Limb (tissue), 2 donors: ENCODE measurements at regions not wholly inside any gene's neighbourhood (a gene's known extent, or its start where the extent isn't known, plus 50 kb on each side); places are given as distances from the start of the nearest gene placed in this dataset.

Experiments
- DNase-seq, 2 donors: peaks; one replicate each; pipeline ENCODE4 v3.0.0-alpha.2; 2016; ENCODE audit errors: extremely low spot score in 2 of 2

DNA sequence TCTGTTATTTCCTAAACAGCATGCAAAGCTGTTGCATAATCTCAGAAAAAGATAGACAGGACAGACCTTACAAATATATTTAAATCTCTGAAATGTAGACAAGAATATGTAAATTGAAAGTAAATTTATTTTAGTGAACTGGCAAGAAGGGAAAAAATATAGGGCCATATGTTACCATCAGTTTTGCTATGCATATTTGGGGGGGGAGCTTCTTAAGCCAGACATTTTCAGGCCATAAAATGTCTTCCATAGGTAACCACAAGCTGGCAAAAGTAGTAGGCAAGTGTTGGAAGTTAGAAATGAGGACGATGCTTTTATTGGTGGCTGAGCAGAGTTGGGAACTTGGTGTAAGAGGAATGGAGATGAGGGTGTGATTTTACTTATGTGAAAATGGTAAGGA lies 272.0 kb upstream of the CXXC4 start:
- no peak for DNase-seq

DNA sequence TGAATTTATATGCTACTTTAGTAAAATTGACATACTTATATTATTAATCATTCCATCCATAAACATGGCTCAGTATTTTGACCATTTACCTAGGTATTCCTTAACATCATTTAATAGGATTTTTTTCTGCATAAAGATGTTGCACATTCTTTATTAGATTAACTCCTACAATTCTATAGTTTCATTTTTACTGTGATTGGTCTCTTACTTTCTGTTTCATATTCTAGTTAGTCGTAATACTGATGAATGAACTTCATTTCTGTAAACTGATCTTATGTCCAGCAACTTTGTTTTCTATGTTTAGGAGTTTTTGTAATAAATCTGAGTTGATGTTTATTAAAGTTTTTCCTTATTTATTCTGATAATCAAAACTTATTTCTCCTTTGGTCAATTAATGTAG lies 278.2 kb upstream of the CXXC4 start:
- DNase-seq: no peak

DNA sequence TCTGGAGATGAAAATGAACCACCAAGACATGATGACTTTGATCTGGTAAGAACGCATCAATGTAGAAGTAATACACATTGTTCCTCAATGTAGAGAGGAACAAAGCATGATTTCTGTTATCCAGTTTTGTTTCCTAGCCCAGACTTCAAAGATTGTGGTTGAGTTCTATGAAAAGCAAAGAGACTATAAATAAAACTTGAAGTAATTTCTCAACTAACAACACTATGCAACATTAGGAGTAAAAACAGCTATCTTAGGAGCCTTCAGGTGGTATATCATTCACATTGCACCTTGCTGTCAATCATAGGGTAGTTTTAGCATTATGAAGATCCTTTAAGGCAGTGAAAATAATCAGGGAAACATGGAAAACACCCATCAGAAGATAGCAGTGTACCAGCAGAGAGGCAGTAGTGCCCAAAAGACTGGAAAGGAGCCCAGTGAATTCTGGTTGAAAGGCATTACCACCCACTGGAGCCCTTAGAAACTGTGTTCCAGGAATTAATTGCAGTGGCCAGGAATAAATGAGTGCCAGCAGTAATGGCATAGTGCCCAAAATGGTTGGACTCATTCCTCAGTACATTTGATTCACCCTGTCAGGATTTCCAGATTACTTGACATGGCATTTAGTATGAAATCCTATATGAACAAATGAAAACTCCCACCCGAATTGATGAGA lies 300.7 kb upstream of the CXXC4 start:
- no peak for DNase-seq

DNA sequence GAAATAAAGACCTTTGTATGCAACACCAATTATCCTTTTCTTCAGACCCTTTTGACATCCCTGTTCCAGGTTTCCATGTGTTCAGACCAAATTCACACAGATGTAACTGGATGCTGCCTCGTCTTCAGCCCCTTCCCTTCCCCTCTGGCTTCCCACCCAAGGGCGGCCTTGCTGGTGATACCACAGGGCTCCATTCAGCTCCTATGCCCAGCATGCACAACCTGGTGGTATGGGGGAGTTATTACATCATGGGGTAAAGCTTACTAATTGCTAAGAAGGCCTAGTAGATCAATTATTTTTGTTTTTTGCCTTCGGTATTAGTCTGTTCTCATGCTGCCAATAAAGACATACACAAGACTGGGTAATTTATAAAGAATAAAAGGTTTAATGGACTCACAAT lies 317.0 kb upstream of the CXXC4 start:
- no peak for DNase-seq

DNA sequence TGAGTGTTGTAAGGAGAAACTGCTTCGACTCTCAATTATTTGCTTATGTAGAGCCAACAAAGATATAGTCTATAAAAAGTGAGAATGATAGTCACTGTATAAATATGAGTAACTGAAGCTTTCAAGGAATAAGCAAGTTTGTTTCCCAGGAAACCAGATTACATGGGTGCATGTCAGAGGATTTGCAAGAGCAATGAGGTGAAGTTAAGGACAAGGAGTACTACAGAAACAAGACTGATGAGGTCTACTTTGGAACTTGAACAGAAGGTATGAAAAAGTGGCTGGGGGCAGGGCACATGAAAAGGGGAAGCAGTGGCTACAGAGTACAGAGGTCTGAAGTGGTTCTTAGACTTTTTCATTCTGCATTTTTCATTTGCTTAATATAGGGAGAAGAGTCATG lies 321.0 kb upstream of the CXXC4 start:
- no peak for DNase-seq

DNA sequence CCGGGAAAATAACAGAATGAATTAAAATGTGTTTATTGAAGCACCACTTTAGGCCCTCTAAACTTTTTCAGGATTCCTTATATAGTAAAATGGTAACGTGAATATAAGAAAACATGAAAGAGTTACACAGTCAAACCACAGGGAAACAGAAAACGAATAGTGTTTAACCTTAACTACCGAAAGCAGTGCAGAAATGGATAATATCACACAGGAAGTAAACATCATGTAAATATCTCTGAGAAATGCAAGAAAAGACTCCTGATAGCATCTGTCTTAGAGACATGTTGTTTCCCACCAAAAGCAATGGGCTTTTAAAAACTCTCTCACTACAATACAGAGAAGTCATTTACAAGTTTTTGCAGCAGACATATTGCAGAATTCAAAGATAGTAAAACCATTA lies 323.9 kb upstream of the CXXC4 start:
- DNase-seq: no peak

DNA sequence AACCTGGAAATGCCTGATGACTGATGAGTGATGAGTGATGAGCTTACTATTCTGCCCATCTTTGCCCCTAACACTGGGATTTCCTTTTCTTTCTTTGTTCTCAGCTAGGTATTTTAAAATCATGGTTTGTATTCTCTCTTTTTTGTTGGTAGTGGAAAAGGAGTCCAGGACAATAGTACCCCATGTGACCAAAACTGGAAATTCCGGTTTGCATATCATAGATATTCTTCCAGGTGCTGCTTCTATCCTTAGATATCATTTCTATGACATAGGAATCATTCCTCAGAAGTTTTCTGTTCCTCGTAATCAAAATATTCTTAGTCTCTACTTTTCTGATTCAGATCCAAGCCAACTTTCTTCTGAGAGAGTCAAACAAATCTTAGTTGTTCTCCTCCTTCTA lies 320.5 kb upstream of the TET2 start:
- DNase-seq: no peak

DNA sequence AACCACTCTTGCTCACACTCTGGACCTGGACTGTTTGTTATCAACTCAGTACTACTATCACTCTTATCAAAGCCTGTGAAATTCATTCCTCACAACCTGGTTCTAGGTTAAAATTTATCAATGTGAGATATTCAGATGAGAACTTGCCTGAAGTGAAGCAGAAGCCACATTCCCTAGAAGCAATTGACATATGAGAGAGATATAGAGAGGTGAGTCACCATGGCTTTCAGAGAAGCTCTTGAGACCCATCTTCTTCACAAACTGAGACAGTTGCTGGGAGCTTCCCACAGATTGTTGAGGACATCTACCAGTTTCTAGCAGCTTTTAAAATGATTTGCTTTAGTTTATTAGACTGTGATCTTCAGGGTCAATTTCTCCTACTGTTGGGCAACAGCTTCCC lies 316.9 kb upstream of the TET2 start:
- DNase-seq: no peak

DNA sequence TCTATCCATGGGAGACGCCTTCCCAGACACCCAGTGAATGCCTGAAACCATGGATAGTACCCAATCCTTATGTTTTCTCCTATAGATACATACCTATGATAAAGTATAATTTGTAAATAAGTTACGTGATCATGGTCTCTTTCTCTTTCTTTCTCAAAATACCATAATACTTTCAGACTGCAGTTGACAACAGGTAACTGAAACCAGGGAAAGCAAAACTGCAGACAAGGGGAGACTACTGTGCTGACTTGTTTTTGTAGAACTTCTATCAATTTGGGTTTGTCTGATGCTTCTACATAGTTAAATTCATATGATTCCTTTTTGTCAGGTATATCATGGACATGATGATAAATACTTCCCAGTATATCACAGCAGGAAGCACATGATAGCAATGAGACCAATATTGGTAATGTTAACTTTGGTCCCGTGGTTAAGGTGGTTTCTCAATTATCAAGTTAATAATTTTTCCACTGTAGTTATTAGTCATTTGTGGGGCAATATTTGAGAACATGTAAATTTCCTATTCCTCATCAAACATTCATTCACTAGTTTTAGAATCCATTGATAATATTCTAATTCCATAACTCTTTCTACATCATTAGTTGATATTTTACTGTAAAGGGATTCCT lies 298.0 kb upstream of the TET2 start:
- no peak for DNase-seq

DNA sequence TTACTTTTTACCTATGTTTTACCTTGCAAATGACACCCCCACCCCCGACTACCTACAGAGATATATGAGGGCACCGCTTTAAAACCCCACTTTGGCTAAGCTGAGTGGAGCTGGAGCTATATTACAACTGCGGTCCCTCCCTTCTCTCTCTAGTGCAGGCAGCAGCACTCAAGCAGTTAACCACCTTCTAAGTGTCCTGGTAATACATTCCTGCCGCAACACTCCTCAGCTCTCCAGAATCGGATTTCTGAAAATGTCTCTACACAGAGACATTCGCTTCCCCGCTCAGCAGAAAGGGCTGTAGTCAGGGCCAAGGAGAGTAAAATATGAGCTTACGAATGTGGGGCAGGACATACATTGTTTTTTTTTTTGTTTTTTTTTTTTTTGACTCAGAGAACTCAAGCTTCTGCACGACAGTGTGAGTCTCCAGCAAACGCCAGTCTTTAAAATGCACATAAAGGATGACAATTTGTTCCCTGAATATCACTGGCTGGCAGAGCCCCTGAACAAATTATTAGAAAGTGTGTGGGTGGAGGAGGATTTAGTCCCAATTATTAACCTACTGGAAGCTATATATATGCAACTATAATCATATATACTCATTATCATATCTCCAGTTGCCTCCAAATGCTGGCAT lies 287.0 kb upstream of the TET2 start:
- DNase-seq: peak in 1 of 2 donors; percentile 25

DNA sequence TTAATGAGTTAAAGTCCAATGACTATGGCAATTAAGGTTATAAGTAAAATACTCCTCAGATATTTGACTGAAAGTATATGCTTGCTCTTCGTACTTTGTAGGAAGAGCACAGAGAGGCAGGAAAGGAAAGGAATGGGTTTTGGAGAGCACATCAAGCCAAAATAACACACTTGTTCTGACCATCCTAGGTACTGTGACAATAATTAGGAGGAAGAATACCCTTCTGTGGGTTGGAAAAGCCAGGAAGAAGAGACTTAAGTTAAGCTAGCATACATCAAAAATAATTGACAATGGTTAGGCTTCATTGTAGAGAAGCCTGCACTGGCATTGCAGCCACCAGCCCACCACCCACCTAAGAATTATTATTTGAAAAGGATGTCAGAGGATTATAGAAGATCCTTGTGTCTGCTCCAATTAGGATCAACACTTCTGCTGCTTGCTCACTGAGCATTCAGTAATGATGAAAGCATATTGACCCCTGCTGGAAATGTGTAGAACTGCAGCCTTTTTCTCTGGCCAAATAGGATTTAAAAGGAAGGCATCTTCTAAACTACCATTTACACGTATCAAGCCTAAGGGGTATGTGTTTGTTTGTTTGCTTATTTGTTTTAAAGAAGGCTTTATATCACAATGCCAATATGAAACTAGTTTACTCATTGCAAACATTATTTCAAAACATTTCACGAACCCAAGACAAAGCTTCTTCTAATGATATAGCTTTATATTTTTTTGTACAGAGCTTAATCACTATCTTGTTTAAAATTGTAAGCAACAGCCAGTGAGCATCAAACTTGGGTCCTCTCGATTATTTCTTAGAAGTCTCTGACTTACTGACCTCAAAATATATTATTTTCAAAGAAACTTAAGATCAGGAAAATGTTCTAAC lies 286.2 kb upstream of the TET2 start:
- peak; percentile 60 to 82 for DNase-seq

DNA sequence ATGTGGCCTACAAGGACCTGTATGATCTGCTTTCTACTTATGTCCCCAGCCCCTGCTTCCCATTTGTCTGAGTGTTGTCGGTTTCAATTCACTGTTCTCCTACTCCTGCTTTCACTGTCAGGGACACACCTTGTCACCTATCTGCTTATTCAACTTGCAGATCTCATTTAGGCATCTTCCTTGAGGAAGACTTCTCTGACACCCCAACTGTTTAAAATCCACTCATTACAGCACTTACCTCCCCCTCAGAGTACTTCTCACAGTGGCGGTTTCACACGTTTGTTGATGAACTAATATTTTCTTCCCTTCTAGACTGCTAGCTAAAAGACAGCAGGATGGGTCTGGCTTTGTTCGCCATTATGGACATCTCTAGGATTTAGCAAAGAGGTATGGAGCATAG lies 279.9 kb upstream of the TET2 start:
- DNase-seq: no peak

DNA sequence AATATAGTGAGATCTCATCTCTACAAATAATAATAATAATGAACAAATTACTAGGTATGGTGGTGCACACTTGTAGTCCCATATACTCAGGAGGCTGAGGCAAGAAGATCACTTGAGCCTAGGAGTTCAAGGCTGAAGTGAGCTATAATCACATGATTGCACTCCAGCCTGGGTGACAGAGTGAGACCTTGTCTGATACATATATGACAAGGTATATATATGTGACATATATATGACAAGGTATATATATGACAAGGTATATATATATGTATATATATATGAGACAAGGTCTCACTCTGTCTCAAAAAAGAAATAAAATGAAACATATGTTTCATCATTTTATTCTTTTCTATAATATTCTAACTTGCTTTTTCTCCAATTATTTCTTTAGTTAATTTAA lies 278.1 kb upstream of the TET2 start:
- no peak for DNase-seq

DNA sequence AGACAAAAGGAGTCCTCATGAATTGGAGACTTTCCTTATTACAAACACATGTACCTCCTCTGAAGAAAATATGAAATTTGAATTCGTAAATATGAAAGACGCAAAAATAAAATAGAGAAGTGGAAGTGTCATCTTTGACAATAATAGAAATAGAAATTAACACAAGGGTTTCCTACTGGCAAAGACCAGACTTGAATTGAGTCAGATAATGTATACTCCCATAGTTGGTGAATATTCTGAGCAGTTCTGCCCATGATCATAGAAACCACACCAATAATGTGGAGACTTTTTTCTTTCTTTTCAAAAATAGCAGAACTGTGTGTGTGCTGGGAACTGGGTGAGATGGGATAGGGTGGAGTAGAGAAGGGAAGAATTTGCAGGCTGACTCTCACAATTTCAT lies 277.7 kb upstream of the TET2 start:
- DNase-seq: no peak

DNA sequence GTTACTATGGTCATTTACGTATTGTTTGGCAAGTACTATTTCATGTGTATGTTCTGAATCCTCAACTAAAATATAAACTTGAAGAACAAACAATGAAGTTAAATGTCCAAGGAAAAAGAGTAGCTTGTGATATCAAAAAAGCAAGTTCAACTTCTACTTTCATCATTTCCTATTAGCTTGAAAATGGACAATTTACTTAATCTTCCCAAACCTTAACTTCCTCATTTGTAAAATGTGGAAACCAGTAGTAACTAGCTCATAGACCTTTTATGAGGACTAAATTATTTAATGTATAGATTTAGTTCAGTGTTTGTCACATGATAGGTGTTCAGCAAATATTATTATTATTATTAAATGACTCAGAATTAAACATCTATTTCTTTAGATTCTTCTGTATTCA lies 276.8 kb upstream of the TET2 start:
- no peak for DNase-seq

DNA sequence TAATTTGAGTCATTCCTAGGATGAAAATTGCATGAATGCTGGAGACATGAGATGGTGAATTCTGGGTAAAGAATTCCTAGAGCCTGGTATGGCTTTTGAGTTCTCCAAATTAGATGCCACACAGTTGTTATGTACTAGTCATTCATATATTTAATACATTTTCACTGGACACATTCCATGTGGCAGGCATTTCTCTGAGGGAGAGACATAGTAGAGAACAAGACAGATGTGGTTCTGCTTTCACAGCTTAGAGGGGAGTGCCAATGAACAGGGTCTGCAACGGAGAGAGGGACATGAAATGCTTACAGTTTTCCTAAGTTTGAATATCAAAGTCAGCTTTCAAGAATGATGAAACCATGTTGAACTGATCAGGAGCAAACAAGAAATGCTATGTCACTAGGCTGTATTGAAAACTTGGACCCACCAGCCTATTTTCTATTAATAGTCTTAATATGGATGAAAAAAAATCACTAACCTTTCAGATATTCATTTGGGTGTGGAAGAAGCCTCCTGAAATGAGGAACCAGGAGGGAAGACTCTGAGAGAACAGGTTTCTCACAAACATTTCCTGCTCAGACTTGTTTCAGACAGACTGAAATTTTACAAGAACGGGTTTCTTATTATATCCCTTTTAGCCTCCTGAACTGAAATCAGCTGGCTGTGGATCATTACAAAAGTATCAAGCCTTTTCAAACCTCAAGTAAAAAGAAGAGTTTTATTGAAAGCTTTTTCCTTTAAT lies 276.0 kb upstream of the TET2 start:
- DNase-seq: no peak

DNA sequence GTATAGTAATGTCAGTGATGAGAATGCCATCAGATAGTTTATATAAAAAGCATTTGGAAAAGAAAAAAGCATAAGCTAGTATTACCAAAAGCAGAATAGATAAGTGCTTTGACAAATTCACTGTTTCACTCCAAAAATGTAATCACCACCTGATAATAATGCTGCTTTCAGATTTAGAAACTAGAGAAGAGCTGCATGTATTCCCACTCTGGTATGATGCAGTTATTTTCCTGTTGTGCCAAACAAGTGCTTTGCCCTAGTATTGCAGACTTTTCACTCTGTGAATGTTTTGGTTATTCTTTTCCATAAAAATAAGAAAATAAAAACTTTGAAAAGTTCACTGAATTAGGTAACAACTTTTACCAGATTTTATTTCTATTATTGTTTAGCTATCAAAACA lies 267.7 kb upstream of the TET2 start:
- DNase-seq: no peak

DNA sequence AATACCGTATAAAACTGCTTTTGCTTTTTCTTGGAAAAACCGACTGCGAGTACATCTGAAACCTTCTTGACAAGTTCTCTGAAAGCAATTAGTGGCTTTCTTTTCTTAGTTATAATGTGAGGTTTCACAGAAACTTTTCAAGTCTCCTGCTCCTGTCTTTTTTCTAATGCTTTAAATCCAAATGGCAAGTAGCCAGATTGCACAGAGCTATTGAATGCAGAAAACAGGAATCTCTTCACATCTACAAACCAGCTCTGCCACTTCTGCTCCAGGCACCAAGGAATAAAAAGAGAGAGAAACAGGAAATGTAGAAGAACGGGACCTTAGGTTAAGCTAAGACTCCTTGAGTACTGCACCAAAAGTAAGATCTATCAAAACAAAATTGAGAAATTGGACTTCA lies 267.3 kb upstream of the TET2 start:
- DNase-seq: no peak

DNA sequence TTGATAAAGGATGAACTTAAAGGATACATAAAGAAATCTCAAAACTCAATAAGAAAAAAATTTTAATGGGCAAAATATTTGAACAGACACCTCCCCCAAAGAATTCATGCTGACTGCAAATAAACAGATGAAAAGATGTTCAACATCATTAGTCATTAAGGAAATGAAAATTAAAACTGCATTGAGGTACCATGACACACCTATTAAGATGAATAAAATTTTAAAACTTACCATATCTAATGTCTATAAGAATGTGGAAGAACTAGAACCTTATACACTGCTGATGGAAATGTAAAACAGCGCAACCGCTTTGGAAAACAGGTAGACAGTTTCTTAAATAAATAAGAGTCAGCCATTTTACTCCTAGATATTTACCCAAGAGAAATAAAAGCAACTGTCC lies 266.8 kb upstream of the TET2 start:
- DNase-seq: no peak

DNA sequence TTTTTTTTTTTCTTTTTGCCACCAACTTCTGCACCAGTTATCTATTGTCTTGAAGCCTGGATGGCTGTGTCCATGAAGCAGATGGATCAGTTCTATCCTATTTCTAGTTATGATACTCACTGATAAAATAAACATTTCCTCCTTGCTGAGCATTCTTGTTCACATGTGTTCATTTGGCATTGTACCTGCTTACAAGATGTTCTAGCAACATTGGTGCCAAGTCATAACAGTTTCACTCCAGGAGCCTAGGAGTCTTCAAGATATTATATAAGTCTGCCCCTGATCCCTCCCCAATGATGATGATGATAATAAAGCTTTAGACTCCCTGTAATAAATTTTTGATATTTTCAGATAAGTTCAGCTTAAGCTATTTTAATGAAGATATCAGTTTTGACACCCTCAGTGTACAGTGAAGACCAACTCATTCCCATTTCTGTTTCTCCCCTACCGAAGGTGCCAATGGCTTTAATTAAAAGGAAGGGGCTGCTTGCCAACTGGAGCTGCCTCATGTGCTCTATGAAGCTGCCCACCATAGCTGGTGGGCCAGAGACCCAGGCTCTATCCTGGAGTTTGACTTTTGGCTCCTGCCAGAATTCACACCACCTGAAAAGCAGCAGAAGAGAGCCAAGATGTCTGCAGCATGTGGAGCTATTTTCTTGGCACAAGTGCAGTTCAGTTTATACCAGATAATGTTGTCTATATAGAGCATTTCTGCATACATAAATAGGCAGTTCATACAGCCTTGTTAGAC lies 265.4 kb upstream of the TET2 start:
- no peak for DNase-seq
